D721Med (cell line): ENCODE measurements at regions not wholly inside any gene's neighbourhood (a gene's known extent, or its start where the extent isn't known, plus 50 kb on each side); places are given as distances from the start of the nearest gene placed in this dataset.

Source experiments
- DNase-seq: peaks from one replicate; pipeline ENCODE4 v3.0.0; 2011; ENCODE audit warnings: low spot score; ENCODE audit not compliant: insufficient read length
- FAIRE-seq: peaks from 2 replicates; lab custom pipeline; 2011; peaks lifted over from hg19 to GRCh38; lab: Jason Lieb, UNC
- CTCF ChIP-seq: IDR thresholded peaks from 2 replicates; pipeline ENCODE4 v1.5.1; 2012; ENCODE audit warnings: mild to moderate bottlenecking, control low read depth; ENCODE audit not compliant: insufficient read depth; ENCODE audit errors: missing control alignments

GRCh38 chr4:14620567-14621141 is 381.6 kb upstream of the CPEB2 start:
- TF ChIP-seq CTCF, result no peak
- no peak for FAIRE-seq
- DNase-seq, result no peak

GRCh38 chr4:14621731-14622463 is 380.4 kb upstream of the CPEB2 start:
- FAIRE-seq, result no peak
- TF ChIP-seq CTCF, result no peak
- DNase-seq, result no peak

GRCh38 chr4:14627038-14627437 is 375.2 kb upstream of the CPEB2 start:
- FAIRE-seq, result no peak
- DNase-seq, result no peak
- no peak for TF ChIP-seq CTCF

- FAIRE-seq (no peak), DNase-seq (no peak)
- no peak for TF ChIP-seq CTCF
These were observed 370.4 kb upstream of the CPEB2 start for GRCh38 chr4:14631806-14632440.

GRCh38 chr4:14636563-14636962 is 365.7 kb upstream of the CPEB2 start:
- TF ChIP-seq CTCF, result no peak
- FAIRE-seq (no peak), DNase-seq (no peak)

- no peak for TF ChIP-seq CTCF
- no peak for FAIRE-seq
- DNase-seq, result no peak
These were observed 361.8 kb upstream of the CPEB2 start for GRCh38 chr4:14640476-14640875.

- no peak for FAIRE-seq
- TF ChIP-seq CTCF, result no peak
- DNase-seq, result no peak
These were observed 360.4 kb upstream of the CPEB2 start for GRCh38 chr4:14641871-14642270.
